HCT116 (cell line): ENCODE measurements at regions not wholly inside any gene's neighbourhood (a gene's known extent, or its start where the extent isn't known, plus 50 kb on each side); places are given as distances from the start of the nearest gene placed in this dataset.

Experiments used
- ATAC-seq: fragments of 200-7000 bp; cut with Tn5 transposase; 2 replicates; pipeline ENCODE4 v1.9.1; 2020; ENCODE audit warnings: mild to moderate bottlenecking, moderate library complexity
- BruUV-seq: library from RNA; stranded (reverse); fragments of 400-500 nt; replicated peaks from 2 replicates; lab custom pipeline; 2021; lab: Mats Ljungman, UMichigan
- CTCF ChIA-PET: fragments of 300-600 bp; sonication (Branson Sonifier 250); formaldehyde crosslinking; loops from one replicate; lab custom pipeline; 2021; ENCODE audit warnings: antibody characterized with exemption; lab: Charles Lee
- POLR2A ChIA-PET: fragments of 300-600, 350-600 bp; sonication (Branson Sonifier 250); formaldehyde crosslinking; loops from one replicate; lab custom pipeline; 2021; ENCODE audit warnings: antibody characterized with exemption; lab: Charles Lee
- RAD21 ChIA-PET, 2 experiments: fragments of 300-600 bp; sonication (Branson Sonifier 250); formaldehyde crosslinking; loops; one replicate each; lab custom pipeline; 2023; ENCODE audit warnings: low total read pairs in 2 of 2; ENCODE audit not compliant: uncharacterized antibody in 2 of 2, unreplicated experiment in 2 of 2, low non-redundant PET in 1 of 2; lab: Charles Lee
- DNase-seq: peaks from one replicate; pipeline ENCODE4 v3.0.0-alpha.2; 2010; ENCODE audit warnings: low read depth, low spot score
- H2AFZ ChIP-seq: fragments of 200-600 bp; shearing (Covaris generic), sonication (generic); 2 replicates; pipeline ENCODE4 v1.6.1; 2017; ENCODE audit warnings: low read depth, mixed run types, mixed read lengths, antibody characterized with exemption, low read length; ENCODE audit not compliant: poor library complexity, severe bottlenecking
- H3K27ac ChIP-seq: 2 replicates; pipeline ENCODE4 v1.5.1; 2012; ENCODE audit warnings: low read depth, low read length
- H3K27me3 ChIP-seq: fragments of 200-600 bp; sonication (generic); 2 replicates; pipeline ENCODE4 v1.6.1; 2016; ENCODE audit warnings: mixed run types, low read length, mixed read lengths; ENCODE audit not compliant: insufficient read depth
- H3K36me3 ChIP-seq, 2 experiments: fragments of 200-500 bp in 1 of 2; fragments of 200-600 bp in 1 of 2; sonication (Bioruptor generic) in 1 of 2; sonication (generic) in 1 of 2; 2 replicates each; pipeline versions ENCODE4 v1.5.1 to v1.6.1; 2014 to 2016; ENCODE audit warnings: low read length in 2 of 2, inconsistent platforms in 1 of 2, mixed read lengths in 1 of 2, mixed run types in 1 of 2; ENCODE audit not compliant: insufficient read depth in 2 of 2, control insufficient read depth in 1 of 2
- H3K4me1 ChIP-seq, 2 experiments: fragments of 200-600 bp in 1 of 2; sonication (generic) in 1 of 2; 2 replicates each; pipeline versions ENCODE4 v1.5.1 to v1.6.1; 2012 to 2017; ENCODE audit warnings: low read length in 2 of 2, inconsistent platforms in 1 of 2, mild to moderate bottlenecking in 1 of 2, mixed read lengths in 1 of 2, mixed run types in 1 of 2, moderate library complexity in 1 of 2; ENCODE audit not compliant: insufficient read depth in 2 of 2, control insufficient read depth in 1 of 2
- H3K4me2 ChIP-seq: fragments of 200-600 bp; sonication (generic); 2 replicates; pipeline ENCODE4 v1.6.1; 2017; ENCODE audit warnings: mixed run types, low read length, mixed read lengths
- H3K4me3 ChIP-seq, 2 experiments: fragments of 200-600 bp in 1 of 2; sonication (generic) in 1 of 2; replicated peaks in 1 of 2; 2 replicates each; pipeline ENCODE4 v1.5.1; 2011 to 2016; ENCODE audit warnings: low read length in 2 of 2, control low read depth in 1 of 2, low read depth in 1 of 2, mild to moderate bottlenecking in 1 of 2, mixed read lengths in 1 of 2, mixed run types in 1 of 2
- H3K79me2 ChIP-seq: fragments of 200-600 bp; sonication (generic); 2 replicates; pipeline ENCODE4 v1.6.1; 2017; ENCODE audit warnings: mild to moderate bottlenecking, mixed run types, low read length, moderate library complexity, mixed read lengths; ENCODE audit not compliant: insufficient read depth
- H3K9ac ChIP-seq: fragments of 200-600 bp; sonication (generic); 2 replicates; pipeline ENCODE4 v1.6.1; 2016; ENCODE audit warnings: low read length, mixed read lengths
- H3K9me2 ChIP-seq: fragments of 200-600 bp; sonication (generic), shearing (Covaris generic); 2 replicates; pipeline ENCODE4 v1.6.1; 2017; ENCODE audit warnings: mixed run types, mild to moderate bottlenecking, moderate library complexity; ENCODE audit not compliant: insufficient read depth
- H3K9me3 ChIP-seq, 2 experiments: fragments of 200-500 bp in 1 of 2; fragments of 200-600 bp in 1 of 2; sonication (Bioruptor generic) in 1 of 2; sonication (generic) in 1 of 2; 2 replicates each; pipeline ENCODE4 v1.6.1; 2014 to 2017; ENCODE audit warnings: low read length in 2 of 2, mixed read lengths in 2 of 2, inconsistent platforms in 1 of 2, low read depth in 1 of 2, mild to moderate bottlenecking in 1 of 2, mixed run types in 1 of 2, moderate library complexity in 1 of 2; ENCODE audit not compliant: control insufficient read depth in 1 of 2, insufficient read depth in 1 of 2
- H4K20me1 ChIP-seq: fragments of 200-600 bp; sonication (generic), shearing (Covaris generic); 2 replicates; pipeline ENCODE4 v1.6.1; 2017; ENCODE audit warnings: mixed run types, mild to moderate bottlenecking, moderate library complexity; ENCODE audit not compliant: insufficient read depth
- EZH2phosphoT487 ChIP-seq: fragments of 200-600 bp; IDR thresholded peaks from 2 replicates; pipeline ENCODE4 v1.6.1; 2018; ENCODE audit warnings: antibody characterized with exemption, borderline replicate concordance
- JUND ChIP-seq: IDR thresholded peaks from 2 replicates; pipeline ENCODE4 v1.6.1; 2012
- POLR2A ChIP-seq: IDR thresholded peaks from 2 replicates; pipeline ENCODE4 v1.7.0; 2011; ENCODE audit warnings: borderline replicate concordance; ENCODE audit not compliant: insufficient read depth, insufficient read length; ENCODE audit errors: extremely low read depth
- REST ChIP-seq: IDR thresholded peaks from 2 replicates; pipeline ENCODE4 v1.6.1; 2012; ENCODE audit warnings: low read depth
- SRF ChIP-seq: IDR thresholded peaks from 2 replicates; pipeline ENCODE4 v1.6.1; 2012; ENCODE audit warnings: low read depth
- ZNF274 ChIP-seq: fragments of 200-500 bp; sonication (Bioruptor generic); IDR thresholded peaks from 2 replicates; pipeline ENCODE4 v1.6.1; 2014; ENCODE audit warnings: mild to moderate bottlenecking, low read depth, low read length, inconsistent platforms
- intact Hi-C: fragments of 100-400 bp; cut with micrococcal nuclease; formaldehyde crosslinking; loops from 2 replicates; pipeline ENCODE4 v1.10.0; 2022
- TF ChIP-seq, protein P1 (sequence below): IDR thresholded peaks from 2 replicates; pipeline ENCODE4 v1.6.1; 2012

- TF ChIP-seq EZH2phosphoT487 (no peak), JUND (no peak)
Measured at GRCh38 chr11:90590286-90590685, 367.4 kb upstream of the CHORDC1 start (continued).

- Histone ChIP-seq H3K4me1 (no peaks in the 10 kb centered on the region), H3K9me2 (no peaks in the 10 kb centered on the region), H3K9ac (no peak overlapping the region), H3K4me2 (no peak overlapping the region), H3K9me3 (peaks cover 0 to 6% of the 10 kb centered on the region in 2 experiments; a peak in 2 of 4 replicates), H3K4me3 (no peak overlapping the region), H3K36me3 (no peaks in the 10 kb centered on the region), H4K20me1 (no peaks in the 10 kb centered on the region), H3K27ac (no peak overlapping the region), H3K27me3 (no peaks in the 10 kb centered on the region), H3K79me2 (no peaks in the 10 kb centered on the region), H2AFZ (no peak overlapping the region)
- TF ChIP-seq, protein P1, sequence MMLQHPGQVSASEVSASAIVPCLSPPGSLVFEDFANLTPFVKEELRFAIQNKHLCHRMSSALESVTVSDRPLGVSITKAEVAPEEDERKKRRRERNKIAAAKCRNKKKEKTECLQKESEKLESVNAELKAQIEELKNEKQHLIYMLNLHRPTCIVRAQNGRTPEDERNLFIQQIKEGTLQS, result no peak
- TF ChIP-seq ZNF274, result no peak
- DNase-seq (no peak), ATAC-seq (no peak)
- ChIA-PET POLR2A (no interaction called here), CTCF (no interaction called here), RAD21 (no interaction called here)
- no TSS peak for BruUV-seq
- intact Hi-C loops, result no loop called here
Measured at GRCh38 chr11:90589735-90590134, 366.9 kb upstream of the CHORDC1 start.

DNA sequence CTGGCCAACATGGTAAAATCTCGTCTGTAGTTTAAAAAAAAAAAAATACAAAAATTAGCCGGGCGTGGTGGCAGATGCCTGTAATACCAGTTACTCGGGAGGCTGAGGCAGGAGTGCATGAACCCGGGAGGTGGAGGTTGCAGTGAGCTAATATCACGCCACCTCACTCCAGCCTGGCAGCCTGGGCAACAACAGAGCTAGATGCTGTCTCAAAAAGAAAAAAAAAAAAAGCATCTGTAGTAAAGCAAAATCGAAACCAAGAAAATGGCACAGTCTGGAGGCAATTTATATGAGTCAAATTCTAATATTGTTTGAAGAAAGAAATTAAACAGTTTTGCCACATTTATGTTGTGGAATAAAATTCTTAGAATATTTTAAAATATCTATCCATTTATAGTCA is 365.0 kb upstream of the CHORDC1 start:
- ATAC-seq (no peak), DNase-seq (no peak)
- ChIA-PET RAD21 (no interaction called here), CTCF (no interaction called here), POLR2A (no interaction called here)
- H3K9me3 ChIP-seq, result peaks cover 0 to 3% of the 10 kb centered on the region in 2 experiments; a peak in 2 of 4 replicates
- H3K79me2 ChIP-seq, result no peaks in the 10 kb centered on the region
- intact Hi-C loops, result no loop called here
- no peak overlapping the region for H2AFZ ChIP-seq
- H3K9ac ChIP-seq, result no peak overlapping the region
- H3K27ac ChIP-seq, result no peak overlapping the region
- H3K4me2 ChIP-seq, result no peak overlapping the region
- no TSS peak for BruUV-seq
- TF ChIP-seq SRF (no peak), EZH2phosphoT487 (no peak), POLR2A (no peak), REST (no peak)
- H3K9me2 ChIP-seq, result no peaks in the 10 kb centered on the region
- H3K27me3 ChIP-seq, result no peaks in the 10 kb centered on the region
- H3K4me3 ChIP-seq, result no peak overlapping the region
- no peaks in the 10 kb centered on the region for H3K4me1 ChIP-seq
- no peaks in the 10 kb centered on the region for H4K20me1 ChIP-seq
- no peaks in the 10 kb centered on the region for H3K36me3 ChIP-seq
